Activated gamma-delta T cell treated with Interleukin-2 at 50 U/mL for 16 hours (primary cell): ENCODE measurements at regions not wholly inside any gene's neighbourhood (a gene's known extent, or its start where the extent isn't known, plus 50 kb on each side); places are given as distances from the start of the nearest gene placed in this dataset.
"Not testable (repeated sequence)": the region's sequence is repeated elsewhere in the genome, so short reads cannot be mapped to it uniquely, and the experiment has no call there.

ENCODE experiments used
- DNase-seq: peaks from one replicate; pipeline ENCODE4 v3.0.0-alpha.2; 2020

DNA sequence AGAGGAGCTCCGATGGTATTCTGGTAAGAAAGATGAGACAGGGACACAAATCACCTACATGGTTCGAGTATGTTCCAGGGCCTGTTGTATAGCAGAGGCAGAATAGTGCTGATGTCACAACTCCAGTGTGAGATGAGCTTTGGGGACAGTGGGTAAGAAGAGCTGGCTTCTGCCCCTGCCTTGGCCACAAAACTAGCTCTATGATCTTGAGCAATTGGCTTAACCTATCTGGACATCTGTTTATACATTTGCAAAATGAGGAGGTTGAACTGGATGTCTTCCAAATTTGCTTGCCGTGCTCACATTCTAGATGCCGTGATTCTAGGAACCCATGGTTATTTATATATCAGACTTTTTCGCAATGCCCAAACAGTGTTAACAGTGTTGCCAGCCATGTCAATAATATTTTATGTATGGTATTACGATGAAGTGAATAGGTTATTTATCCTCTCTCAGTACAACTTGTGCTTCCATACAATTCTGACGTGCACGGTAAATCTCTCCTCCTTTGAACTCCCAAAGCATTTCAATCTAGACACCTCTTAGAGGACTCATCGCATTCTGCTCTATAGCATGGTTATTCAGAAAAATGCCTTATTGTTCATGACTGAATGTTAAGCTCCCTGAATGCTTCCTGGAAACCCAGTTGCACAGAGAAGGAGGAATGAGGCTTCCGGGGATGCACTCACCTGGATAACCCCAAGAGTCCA is 316.0 kb downstream of the FOXO1 start:
- DNase-seq = no peak

DNA sequence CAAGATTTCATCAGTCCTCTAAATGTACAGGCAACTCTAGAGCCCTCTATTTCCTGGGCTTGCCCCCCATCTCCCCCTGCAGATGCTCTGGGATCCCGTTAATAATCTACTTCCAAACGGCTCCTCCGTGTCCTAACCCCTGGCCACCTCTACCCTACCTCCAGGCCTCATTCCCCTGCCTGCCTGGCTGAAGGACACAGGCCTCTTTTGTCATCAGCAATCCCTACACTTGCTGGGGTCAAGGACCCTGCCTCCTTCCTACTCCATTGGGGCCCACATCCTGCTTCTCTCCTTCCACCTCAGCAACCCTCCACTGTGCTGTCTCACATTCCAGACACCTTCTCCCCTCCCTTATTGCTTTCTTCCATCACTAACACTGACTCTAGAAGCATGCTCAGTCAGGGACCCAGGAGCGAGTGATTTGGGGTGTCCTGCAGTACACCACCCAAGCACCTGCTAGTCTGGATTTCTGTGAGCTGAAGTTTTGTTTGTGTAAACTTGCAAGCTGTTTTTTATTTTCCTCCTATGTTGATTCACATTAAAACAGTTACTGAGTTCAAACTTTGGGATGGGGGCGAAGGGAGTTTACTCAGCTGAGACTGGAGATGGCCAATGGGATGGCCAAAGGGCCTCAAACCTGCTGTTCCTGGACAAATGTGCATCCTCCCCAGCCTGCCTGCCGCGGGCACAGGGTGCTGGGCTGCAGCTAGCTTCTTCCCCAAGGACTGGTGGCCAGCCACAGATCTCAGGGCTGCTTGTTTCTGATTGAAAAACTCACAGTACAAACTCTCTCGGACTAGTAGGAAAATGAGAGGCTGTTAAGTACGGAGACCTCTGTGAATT is 314.7 kb downstream of the FOXO1 start:
- no peak for DNase-seq

DNA sequence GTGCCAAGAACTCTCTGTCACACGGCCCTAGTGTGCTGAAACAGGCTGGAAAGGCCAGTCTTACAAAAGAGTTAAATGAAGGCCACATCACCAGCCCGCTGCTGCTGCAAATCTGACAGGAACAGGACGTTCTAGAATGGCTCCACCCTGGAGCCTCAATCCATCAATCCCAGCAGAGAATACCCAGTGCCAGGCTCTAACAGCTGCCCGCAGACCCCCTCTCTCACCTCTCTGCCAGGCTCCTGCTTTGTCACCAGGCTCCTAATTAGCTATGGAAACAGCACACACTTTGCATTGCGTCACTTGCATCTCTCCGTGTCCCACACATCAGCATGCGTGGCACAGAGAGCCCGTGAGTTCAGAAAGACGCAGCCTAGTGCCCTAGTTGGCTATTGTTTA is 314.1 kb downstream of the FOXO1 start:
- no peak for DNase-seq

DNA sequence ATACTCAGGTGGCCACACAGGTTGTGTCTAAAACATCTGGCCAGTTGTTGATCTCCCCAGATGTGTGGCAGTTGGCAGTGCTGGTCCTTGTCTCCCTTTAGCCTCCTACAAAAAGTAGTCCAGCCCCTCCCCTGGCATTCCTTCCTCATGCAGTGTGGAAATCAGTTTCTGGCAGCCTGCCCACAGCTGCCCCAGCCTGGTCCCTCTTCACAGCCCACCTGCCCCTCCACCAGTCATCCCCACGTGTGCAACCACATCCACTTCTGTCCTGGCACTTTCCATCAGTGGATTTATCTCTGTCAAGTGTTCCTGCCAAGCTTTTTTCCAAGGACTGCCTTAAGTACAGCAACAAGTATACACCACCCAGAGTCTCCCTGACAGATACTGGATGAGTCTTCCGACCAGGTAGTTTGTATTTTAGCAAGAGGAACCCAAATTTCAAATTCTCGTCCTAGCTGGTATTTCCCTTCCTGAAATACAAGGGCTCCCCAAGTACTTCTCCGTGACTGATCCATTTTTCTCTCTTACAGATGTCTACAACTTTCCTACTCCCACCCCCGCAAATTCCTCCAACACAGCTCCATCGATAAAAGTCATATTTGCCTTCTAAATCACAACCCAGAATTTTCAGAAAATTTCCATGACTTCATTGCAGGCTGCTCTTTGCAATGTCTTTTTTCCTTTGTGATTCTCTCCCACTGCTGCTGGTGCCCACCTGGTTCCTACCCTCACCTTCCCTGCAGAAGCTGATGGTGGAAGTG is 313.5 kb downstream of the FOXO1 start:
- DNase-seq = no peak

DNA sequence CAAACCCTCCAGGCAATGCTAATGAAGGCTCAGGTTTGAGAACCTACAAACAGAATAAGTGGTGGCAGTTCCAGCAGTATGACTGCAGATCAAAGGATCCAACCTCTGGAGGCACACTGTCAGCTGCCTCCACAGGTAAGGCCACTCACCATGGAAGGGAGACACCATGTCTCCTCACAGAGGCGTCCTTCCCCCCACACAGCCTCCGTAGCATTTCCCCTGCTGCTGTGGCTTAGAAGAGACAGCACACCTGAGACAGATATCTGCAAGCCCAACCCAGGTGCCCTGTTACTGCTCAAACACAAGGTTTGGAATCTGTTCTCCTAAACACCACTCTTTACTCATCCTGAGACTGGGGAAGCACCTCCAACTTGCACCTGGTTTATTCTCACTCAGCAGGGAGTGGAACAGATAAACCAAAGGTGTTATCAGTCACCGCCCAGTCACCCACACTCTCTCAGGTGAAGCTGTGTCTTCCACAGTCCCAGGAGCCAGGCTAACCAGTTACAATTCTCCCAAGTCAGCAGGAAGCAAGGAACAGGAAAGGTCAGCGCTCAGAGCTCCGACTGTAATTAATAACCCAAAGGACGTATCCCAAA is 311.2 kb downstream of the FOXO1 start:
- no peak for DNase-seq

DNA sequence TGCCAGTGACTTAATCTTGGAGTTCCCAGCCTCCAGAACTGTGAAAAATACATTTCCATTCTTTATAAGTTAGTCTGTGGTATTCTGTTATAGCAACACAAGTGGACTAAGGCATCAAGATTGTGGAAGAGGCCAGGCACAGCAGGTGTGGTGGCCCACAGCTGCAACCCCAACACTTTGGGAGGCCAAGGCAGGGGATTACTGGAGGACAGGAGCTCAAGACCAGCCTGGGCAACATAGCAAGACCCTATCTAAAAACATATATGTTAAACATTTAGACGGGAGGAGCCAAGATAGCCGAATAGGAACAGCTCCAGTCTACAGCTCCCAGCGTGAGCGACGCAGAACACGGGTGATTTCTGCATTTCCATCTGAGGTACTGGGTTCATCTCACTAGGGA is 310.4 kb downstream of the FOXO1 start:
- no peak for DNase-seq

DNA sequence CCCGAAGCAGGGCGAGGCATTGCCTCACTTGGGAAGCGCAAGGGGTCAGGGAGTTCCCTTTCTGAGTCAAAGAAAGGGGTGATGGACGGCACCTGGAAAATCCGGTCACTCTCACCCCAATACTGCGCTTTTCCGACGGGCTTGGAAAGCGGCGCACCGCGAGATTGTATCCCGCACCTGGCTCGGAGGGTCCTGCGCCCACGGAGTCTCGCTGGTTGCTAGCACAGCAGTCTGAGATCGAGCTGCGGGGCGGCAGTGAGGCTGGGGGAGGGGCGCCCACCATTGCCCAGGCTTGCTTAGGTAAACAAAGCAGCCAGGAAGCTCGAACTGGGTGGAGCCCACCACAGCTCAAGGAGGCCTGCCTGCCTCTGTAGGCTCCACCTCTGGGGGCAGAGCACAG is 310.0 kb downstream of the FOXO1 start:
- DNase-seq = not testable (repeated sequence)

DNA sequence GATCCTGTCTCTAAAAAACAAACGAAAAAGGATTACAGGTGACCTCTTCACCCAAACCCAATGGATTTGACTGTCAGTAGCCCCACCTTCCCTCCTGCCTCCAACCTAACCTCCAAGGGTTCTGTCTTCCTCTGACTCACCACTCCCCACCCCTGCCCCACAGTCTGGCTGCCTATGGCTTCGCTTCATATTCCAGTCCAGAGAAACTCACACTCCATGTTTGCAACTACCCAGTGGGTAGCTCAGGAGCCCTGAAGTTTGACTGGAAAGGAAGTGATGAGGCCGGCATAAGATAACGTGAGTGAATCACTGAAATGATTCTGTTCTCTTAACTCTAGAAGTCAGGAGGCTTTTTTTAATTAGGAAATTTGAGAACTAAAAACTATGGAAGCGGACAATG is 303.9 kb downstream of the FOXO1 start:
- no peak for DNase-seq

DNA sequence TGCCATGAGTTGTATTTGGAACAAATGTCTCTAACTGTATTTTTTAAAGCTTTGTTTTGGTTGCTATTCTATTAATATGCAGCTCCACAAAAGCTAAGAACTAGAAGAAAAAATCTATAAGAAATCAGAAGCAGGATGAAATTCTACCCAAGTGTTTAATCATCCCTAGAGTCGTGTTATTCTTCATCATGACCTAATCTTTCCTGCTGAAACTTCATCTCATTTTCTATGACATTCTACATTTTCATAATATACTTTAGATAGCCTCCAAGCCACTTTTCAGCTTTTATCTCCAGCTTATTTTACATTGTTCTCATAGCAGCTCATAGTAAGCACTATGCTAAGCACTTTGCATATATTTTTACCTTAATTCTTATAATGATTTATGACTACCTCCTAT is 302.8 kb downstream of the FOXO1 start:
- DNase-seq = no peak

DNA sequence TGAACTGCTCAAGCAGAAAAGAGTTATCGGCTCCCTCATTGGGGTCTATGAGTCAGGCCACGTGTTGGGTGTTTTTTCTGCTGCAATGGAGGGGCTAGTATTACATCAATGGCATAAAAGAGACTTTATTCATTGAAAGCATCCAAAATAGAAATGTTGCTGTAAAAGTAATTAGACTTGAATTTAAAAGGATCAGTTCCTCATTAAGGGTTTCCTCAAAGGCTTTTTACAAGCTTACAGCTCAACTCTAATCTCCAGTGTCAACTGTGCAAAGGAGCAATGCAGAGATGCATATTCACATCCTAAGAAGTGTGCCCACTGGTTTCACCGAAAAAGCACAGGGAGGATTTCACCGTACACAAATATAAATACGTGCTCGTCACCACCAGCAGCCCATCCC is 300.3 kb downstream of the FOXO1 start:
- DNase-seq = no peak

DNA sequence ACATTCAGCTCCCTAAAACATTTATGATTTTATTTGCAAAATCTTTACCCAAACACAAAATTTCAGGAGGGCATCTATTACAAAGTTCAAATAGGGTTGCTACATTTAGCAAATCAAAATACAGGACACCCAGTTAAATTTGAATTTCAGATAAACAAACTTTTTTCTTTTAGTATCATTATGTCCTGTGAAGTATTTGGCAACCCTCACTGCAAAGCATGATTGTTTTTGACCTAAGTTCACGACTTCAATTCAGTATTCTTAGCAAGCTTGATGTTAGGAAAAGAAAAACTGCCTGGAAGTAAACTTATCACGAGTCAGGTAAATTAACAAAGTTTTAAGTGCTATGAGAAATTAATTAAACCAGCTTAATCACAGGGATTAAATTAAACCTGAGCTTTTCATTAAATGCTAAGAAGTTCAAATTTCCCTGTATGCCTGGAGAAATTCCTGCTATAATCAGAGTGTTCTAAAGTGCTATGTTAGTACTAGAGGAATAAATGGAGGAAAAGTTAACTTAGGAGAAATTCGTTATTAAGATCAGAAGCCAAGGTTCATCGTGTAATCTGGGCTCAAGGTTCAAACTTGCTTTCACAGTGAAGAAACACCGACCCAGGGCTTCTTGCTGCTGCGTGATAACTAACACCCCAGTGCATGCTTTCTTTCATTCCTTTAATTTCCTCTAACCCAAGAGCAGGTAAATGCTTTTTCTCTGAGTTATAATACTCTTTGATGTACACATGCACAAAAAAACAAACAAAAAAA is 298.1 kb downstream of the FOXO1 start:
- no peak for DNase-seq

DNA sequence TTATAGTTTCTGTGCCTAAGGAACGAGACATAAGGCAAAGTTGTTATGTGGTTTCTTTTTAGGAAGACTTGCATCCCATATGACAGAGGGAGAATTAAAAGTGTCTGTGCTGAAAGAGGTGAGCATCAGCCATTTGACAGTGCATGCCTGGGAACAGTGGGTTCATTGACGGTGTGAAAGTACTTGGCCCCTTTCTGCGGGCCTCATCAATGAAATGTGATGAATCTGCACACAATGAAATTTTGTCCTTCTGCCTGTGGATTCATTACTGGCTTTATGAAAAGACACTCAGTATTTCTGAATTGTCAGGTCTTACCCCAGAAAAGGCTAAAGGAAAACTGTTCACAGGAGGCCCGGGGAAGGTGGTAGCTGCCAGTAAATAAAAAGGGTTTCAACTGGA is 295.8 kb downstream of the FOXO1 start:
- no peak for DNase-seq

DNA sequence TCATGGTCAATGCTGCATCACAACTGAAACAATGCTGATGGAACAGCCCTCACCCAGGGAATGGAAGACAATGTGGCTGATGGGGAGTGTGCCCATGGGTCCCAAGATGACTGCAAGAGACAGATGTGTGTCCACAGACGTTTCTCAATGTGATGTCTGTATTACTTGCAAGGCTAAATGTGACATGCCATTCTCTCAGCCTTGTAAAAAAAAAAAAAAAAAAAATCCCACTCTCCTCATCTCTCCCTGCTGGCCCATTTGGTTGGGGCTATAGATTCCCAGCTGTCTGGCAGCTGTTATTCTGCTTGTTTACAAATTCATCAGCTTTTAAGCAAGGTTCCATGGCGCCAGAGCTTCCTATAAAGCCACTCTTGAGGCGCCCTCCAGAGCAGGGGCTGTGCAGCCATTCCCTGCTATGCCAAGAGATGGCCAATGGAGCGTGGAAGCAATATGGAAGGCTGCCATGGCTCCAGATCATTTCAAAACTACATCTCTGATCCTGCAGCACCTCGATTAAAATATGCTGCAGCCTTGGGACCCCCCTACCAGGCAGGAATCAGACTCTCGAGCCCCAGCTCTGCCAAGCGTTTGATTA is 294.8 kb downstream of the FOXO1 start:
- no peak for DNase-seq

DNA sequence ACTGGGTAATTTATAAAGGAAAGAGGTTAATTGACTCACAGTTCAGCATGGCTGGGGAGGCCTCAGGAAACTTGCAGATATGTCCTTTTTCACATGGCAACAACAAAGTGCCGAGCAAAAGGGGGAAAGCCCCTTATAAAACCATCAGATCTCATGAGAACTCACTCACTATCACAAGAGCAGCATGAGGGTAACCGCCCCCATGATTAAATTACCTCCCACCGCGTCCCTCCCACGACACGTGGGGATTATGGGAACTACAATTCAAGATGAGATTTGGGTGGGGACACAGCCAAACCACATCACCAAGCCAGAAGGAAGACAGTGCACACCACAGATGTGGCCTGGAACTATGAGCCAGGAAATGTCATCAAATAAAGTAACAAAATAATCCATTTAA is 292.8 kb downstream of the FOXO1 start:
- not testable (repeated sequence) for DNase-seq

DNA sequence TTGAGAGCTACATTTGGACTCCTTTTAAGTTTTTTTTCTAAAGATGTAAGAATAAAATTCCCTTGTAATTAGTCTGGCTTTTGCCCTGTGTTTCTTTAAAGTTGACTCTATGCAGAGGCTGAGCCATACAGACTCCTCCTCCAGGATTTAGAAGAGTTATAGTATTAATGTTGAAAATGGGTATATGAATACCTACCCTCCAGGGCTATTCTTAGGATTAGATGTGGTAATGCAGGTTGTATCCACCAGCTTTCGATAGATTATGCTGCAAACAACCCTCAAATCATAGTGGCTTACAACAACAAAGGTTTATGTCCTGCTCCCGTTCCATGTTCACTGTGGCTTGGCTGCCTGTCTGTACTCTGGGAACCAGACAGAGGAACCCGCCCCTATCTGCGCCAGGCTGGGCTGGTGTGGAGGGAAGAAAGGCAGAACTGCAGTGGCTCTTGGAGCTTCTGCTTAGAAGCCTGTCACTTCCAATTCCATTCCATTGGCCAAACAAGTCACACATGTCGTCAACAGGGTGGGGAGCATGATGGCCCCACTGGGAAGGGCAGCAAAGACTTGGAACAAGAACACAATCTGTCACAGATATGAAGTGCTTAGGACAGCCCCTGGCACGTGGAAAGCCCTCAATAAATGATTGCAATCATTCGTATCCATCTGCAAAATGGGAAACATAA is 290.8 kb downstream of the FOXO1 start:
- DNase-seq = no peak

DNA sequence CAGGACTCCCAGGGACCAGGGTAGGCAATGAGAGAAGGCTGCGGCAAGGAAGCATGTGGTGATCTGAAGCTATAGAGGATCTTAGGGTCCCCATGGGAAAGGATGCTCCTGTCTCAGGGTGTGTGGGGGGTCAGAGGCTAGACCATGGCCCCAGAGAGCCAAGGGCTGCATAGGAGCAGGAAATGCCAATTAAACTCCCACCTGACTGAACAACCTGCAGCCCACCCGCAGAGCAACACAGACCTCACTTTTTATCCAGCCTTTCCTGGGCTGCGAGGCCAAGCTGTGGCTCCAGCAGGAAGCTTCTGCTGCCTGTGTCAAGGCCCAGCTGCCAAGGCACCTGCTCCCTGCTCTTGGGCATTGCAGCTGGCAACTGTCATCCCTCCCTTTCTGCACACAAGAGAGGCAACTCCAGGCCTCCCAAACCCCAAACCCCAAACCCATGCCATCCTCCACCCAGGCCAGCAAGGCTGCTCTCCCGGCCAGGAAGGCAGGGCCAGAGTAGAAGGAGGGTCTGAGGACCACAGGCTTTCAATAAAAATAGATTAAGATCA is 290.1 kb downstream of the FOXO1 start:
- DNase-seq = no peak

DNA sequence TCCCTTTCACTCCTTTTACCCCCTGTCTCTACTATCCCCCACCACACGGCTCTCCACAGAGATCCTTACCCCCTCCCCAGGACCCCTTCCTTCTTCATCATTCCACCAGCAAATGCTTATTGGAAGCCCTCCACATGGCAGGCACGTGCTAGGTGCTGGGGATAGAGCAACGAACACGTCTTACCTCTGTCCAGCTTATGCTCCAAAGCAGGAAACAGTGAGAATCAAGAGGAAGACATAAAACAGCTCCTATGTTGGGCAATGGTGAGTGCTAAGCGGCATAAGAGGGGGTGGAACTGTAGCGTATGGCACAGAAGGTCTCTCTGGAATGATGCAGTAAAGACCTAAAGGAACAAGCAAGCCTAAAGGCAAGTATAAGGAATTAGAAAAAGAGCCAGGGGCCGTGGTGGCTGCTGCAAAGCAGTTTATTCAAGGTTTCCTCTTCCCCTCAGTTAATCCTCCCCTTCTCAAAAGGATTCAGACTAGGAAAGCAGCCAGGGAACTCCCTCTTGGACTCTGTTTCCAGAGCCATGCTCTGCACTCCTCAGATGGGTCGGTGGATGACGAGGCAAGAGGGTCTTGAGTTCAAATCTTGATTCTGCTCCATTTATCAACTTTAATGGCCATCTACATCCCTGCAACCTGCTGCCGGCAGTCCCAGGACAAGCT is 289.4 kb downstream of the FOXO1 start:
- no peak for DNase-seq

DNA sequence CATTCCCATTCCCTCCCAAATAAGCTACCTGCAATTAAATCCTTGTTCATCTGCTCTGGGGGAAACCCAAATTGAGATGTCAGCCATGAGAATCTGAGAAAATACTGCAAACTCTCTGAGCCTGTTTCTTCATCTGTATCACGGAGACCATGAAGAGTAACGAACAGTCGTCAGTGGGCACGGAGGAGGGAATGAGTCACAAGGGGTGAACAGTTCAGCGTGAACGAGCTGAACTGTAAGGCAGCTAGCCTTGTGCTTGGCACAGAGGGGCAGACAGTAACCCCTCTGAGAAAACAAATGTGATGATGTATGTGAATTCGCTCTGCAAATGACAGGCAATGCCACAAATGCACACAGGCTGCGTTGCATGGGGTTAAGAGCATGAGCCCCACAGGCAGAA is 288.7 kb downstream of the FOXO1 start:
- DNase-seq = no peak

DNA sequence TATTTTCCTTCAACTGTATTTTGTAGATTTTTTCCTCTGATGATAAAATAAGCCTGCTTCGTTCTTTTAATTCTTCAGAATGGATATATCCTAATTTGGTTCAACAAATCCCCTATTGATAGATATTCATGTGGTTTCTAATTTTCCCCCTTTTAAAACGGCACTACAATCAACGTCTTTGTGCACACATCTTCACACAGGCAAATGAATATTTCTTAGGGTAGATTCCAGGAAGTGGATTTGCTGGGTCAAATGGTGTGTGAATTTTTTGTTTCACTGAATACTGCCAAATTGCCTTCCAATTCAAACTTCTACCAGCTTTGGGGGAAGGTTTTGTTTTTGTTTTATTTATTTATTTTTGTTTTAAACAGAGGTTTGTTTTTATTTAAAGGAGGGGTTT is 287.2 kb downstream of the FOXO1 start:
- DNase-seq = no peak

DNA sequence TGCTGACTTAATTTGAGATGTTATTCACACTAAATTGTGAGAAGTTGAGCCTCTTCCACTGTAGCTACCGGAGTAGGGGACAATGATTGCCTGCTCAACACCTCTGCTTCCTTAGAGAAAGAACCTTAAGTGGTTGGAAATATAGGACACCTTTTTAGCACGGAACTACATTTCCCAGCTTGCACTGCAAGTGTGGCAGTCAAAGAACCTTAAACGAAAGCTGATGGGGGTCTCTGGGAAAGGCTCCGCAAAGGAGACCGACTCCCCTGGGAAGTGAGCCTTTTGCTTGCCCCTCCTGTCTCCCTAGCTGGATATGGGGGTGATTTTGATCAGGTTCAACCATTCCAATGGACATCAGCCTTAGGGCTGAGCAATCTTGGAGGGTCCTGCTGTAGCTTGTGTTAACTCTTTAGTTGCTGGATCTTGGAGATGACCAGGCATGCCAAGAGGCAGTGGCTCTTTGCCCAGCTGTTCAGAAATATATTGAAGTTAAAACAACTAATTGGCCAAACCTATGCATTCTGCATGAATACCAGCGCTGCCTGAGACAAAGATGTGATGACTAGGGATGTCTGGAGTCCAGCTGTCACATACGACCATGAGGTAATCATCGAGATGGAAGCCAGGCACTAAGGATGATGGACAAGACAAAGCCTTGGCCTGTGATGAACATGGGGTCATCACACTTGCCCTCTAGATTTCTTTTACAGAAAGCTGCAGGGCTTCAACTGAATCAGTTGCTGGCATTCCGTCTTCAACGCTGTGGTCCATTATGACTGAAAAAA is 286.5 kb downstream of the FOXO1 start:
- no peak for DNase-seq
